DMS53 (cell line): ENCODE measurements at regions not wholly inside any gene's neighbourhood (a gene's known extent, or its start where the extent isn't known, plus 50 kb on each side); places are given as distances from the start of the nearest gene placed in this dataset.
A peak's percentile ranks its signal among the peaks of the same experiment; 100 is the strongest.
"Not testable (repeated sequence)": the region's sequence is repeated elsewhere in the genome, so short reads cannot be mapped to it uniquely, and the experiment has no call there.

Source experiments
- DNase-seq: peaks from one replicate; lab custom pipeline; 2025; lab: John Stamatoyannopoulos, UW

DNA sequence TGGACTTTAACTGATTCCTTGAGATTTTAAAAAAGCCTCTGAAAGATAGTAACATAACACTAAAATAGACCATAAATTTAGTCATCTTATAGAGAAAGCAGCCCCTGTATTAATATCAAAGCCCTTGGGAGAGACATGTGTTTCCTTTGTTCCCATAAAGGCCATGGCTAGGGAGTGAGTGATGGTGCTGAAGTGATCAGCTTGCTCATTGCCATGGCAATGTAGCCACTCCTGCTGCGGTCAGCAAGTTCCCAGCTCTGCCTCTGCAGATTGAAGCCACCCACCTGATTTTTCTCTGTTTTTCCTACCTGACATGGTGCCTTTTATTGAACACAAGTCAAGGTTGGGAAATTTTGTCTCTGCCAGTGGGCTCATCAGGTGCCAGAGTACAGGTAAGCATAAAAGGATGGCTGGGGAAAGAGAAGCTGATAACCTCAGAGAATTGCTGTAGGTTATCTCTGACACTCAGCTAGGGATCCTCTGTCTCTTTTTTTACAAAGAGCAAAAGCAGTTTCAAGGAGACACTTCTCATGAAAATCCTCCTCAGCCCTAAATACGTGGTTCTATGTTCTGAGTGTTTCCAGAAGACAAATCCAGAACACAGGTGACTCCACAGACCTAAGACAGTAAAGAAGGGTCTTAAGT, 296.3 kb upstream of the NMUR2 start:
- peak; percentile 5 for DNase-seq

DNA sequence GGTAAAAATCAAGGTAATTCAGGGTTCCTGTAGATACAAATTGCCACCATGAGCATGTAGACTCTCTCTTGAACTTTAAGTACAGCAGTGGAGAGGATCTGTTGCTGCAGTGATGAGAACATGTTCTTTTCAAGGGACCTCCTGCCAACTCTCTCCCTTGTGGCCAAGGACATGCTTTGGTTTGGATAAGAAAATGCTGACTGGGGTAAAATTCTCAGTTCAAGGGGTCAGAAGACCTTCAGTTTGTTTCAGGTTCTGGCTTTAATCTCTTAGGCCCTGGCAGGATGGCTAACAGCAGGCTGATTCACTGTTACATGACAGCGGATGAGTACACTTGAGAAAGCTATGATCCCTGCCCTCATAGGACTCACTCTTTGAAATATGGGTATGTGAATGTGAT, 299.2 kb upstream of the NMUR2 start:
- DNase-seq = no peak

DNA sequence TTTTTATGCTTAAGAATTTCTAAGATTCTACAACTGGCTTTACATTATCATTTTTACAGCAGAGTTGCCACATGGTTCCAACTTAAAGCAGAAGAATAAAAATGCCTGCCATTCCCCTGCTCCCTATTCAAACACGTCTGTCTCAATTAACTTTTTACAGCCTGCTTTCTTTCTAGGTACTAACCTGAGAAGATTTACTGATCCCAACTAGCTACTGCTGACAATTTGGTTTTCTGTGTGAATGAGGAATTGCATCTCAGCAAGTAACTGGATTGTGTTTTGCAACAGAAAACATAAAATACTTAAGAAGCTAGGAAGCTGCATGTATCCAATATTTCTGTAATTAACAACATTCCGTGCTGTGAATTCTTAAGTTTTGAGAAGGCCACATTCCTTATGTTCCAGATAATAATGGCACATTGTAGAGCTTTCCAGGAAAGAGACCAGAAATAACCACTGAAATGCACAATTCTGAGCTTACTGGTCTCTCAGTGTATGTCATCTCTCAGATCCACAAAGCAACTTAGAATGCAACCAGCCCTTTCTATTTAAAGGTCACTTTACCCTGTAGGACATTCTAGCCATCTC, 306.8 kb upstream of the NMUR2 start:
- no peak for DNase-seq

DNA sequence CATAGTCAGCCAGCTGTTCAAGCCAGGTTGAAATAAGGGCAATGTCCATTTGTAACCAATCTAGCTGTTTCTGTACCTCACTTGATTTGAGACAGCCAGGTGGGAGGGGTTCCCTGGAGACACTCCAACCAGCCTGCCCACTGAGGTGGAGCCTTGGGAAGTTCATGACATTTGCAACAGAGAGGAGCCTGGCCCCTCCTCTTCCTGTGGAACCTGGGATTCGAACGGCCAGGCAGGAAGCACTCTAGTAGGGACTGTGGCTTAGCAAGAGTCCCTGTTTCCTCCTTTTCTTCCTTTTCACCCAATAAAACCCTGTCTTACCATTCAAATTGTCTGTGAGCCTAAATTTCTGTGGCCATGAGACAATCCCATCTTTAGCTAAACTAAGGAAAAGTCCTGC, 312.3 kb upstream of the NMUR2 start:
- DNase-seq = no peak

DNA sequence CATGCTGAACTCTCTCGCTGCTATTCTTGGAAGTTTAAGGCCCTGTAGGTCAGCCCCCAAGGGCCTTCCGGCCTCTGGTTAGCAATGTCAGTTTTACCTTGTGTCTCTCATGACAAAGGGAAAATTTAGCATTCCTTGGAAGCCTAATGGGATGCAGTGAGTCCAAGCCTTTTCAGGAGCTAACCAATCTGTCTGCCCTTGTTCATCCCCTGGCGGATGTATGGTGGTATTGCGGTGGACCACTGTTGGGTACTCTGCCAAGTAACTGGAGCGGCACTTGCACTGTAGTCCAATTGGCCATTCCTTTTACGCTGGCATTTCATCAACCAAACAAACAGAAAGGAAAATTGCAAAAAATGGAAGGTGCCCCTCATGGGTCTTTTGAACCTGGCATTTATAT, 318.4 kb upstream of the NMUR2 start:
- no peak for DNase-seq

DNA sequence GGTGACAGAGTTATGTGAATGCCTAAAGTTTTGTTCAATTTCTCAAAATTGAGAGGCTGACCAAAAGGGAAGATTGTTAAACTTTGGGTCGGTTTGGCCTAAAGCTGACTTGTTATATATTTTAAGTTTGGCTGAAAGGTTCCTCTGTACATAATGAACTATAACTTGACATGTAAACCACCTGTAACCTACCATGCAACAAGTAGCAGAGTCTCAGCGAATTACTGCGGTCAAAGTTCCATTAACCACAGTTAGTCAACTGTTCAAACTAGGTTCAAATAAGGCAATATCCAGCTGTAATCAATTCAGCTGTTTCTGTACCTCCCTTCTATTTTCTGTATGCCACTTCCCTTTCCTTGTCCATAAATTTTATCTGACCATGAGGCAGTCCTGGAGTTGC, 325.1 kb upstream of the NMUR2 start:
- no peak for DNase-seq

DNA sequence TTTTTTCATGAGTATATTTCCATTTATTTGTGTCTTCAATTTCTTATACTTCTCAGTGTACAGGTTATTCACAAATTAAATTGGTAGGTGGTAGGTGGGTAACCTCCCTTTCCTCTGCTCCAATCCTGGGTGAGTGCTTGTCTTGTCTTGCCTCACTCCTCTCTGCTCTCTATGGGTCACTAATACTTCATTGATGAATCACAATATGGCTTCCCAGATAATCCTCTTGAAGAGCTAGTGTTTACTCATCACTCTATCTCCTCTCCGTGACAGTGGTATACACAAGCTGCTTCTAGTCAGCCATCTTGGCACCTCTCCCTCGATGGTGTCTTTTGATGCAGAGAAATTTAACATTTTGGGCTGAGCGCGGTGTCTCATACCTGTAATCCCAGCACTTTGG, 331.8 kb upstream of the NMUR2 start:
- peak; percentile 80 for DNase-seq

DNA sequence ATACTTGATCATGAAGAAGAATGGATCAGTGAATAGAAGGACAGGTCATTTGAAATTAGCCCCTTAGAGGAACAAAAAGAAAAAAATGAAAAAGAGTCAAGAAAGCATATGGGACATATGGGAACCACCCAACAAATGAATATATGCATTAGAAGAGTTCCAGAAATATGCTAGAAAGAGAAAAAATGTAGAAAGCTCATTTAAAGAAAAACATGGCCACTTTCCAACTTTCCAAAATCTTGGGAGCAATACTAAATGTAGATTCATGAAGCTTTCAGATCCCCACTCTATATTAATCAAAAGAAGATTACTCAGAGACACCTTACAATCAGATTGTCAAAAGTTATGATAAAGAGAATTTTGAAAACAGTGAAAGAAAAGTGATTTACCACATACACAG, 334.8 kb upstream of the NMUR2 start:
- DNase-seq = no peak

DNA sequence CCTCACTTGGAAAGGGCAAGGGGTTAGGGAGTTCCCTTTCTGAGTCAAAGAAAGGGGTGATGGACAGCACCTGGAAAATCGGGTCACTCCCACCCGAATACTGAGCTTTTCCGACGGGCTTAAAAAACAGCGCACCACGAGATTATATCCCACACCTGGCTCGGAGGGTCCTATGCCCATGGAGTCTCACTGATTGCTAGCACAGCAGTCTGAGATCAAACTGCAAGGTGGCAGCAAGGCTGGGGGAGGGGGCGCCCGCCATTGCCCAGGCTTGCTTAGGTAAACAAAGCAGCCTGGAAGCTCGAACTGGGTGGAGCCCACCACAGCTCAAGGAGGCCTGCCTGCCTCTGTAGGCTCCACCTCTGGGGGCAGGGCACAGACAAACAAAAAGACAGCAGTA, 336.0 kb upstream of the NMUR2 start:
- not testable (repeated sequence) for DNase-seq

DNA sequence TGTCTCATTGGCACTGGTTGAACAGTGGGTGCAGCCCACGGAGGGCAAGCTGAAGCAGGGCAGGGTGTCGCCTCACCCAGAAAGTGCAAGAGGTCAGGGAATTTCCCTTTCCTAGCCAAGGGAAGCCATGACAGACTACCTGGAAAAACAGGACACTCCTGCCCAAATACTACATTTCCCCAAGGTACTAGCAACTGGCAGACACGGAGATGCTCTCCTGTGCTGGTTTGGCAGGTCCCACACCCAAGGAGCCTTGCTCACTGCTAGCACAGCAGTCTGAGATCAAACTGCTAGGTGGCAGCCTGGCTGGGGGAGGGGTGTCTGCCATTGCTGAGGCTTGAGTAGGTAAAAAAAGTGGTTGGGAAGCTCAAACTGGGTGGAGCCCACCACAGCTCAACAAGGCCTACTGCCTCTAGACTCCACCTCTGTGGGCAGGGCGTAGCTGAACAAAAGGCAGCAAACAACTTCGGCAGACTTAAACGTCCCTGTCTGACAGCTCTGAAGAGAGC, 382.7 kb upstream of the NMUR2 start:
- not testable (repeated sequence) for DNase-seq

DNA sequence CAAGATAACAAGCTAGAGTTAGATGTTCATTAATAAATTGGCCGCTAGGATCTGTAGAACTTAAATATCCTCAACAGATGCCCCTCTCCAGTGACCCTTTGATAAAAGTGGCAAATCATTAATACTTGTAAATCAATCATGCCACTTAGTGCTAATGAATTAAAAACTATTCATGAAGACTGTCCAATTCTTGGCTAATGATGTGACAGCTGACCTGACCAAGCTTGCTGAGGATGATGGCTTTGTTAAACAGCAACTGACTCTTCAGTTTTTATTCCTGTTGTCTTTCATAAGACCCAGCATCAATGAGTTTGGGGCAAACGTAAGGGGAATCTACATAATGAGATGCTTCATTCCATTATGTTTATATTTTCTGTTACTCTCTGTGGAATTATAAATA, 396.8 kb upstream of the NMUR2 start:
- DNase-seq = no peak

DNA sequence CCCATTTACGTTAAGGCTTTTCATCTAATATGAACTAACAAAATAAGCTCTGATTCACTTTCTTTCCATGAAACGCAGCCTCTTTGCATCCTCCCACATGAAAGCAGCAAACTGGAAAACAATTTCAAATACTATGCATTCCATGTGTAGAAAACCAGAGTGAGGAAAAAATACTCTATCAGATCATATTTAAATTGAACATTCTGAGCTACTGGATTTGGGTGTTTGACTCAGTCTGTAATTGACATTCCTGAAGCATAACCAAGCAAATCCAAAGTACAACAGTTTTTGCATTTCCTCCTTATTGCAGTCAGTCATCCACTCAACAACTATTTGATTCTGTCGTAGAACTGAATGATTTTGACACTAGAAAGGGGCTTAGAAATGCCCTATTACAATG, 399.1 kb upstream of the NMUR2 start:
- no peak for DNase-seq

DNA sequence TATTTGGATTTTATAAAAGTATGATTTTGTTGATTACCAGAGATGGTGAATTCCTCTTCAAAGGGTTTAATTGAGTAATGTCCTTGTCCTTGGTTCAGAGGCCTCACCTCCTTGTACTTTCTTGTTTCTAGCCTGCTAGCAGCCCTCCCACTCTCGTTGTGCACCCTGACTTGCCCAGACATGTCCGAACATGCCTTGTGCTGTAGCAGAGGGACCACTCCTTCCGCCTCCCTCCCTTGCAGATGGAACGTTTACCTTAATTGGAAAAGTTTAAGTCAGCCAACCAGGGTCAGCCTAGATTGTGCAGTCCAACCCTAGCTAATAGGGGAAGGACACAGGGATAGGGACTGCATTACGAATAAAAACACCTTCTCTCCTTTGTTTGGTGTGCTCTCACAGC, 406.9 kb upstream of the NMUR2 start:
- no peak for DNase-seq

DNA sequence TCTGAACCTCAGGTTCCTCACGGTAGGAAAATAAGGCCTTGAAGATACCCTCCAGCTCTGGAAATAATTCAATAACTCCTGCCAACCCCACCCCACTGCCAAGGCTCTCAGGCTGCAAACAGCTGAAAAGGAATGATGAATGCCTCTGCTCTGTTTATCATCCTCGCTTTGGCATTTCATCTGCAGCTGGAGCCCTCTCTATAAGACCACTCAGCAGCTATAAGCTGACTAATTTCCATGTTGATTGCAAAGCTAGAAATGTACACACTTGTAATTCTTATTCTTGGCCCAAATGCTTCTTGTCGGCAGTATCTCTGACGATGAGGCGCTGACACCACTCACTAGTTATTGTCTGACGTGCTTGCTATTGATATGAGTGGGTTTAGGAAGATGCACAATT, 408.4 kb upstream of the NMUR2 start:
- no peak for DNase-seq

DNA sequence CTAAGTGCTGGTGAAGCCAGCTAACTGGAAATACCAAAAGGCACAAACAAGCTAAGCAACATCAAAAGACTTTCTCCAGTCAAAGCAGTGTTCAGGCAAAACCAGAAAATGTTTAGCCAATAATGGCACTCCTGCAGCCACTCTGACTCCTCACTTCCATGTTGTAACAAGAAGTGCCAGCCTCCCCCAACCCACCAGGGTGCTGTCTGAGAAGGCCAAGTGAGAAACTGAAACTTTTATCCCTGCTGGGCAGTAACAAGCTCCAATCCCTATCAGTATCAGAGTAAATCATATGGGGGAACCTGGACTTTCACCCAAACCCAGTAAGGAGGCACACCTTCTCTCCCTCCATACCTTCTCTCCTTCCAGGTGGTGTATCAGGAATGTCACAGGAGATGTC, 414.8 kb upstream of the NMUR2 start:
- DNase-seq = no peak

DNA sequence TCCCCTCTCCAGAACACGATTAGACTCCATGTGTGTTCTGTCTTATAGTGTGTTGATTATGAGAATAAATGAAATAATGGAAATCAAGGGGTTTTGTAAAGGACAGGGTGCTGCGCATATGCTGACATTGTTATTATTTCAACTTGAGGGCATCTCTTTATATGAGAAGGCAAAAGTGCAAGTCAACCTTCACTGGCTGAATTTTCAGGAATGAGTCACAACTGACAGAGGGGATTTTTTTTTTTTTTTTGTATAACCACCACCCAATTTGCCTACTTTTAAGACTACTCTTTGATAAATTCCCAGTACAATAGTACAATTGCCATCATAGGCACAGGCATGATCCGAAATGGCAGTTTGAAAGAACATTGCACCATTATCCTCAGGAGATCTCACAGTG, 419.2 kb upstream of the NMUR2 start:
- no peak for DNase-seq

DNA sequence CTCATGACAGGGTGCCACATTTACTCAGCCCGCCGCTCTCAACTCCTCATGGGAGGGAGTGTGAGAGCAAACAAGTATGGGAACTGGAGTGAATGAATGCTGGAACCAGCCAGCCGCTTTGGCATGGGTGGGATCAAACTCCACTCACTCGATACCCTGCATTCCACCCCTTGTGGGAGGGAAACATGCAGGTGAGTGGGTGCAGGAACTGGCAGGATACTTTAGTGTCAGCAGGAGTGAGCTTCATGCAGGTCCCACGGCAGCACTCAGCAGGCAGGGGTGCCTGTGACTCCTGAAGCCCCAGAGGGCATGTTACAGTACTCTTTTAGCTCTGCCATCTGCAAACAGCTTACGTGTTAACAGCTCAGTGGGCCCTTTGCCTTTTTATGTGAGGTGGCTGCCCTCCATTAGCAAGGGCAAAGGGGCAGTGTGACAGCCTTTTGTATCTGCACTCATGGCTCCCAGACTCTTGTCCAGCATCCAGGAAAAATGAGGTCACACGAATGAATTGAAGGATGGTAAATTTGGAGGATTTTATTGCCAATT, 433.2 kb upstream of the NMUR2 start:
- no peak for DNase-seq

DNA sequence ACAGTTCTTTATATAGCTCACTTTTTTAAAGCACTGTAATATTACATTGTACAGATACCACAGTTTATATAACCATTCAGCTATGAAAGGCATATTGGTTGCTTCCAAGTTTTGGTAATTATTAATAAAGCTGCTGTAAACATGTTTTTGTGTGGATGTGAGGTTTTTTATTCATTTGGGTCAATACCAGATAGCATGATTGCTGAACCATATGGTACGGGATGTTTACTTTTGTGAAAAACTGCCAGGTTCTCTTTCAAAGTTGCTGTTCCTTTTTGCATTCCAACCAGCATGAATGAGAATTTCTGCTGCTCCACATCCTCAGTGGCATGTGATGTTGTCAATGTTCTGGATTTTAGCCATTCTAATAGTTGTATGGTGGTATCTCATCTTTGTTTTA, 439.6 kb upstream of the NMUR2 start:
- no peak for DNase-seq

DNA sequence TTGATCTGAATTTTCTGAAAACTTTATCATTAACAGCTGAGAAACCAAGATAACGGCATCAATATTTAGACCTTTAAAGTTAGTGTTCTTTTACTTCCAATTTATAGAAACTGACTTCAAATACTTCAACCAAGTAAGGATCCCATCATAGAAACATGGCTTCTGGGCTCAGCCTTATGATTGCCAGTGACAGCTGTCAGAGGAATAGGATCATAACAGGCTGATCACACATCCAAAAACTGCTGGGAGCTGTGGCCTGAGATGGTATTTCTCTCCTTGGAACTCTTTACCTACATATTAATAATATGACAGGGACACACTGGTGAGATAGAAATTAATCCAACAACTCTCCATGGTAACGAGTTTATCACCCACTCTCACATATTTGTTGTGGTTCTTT, 448.3 kb upstream of the NMUR2 start:
- no peak for DNase-seq

DNA sequence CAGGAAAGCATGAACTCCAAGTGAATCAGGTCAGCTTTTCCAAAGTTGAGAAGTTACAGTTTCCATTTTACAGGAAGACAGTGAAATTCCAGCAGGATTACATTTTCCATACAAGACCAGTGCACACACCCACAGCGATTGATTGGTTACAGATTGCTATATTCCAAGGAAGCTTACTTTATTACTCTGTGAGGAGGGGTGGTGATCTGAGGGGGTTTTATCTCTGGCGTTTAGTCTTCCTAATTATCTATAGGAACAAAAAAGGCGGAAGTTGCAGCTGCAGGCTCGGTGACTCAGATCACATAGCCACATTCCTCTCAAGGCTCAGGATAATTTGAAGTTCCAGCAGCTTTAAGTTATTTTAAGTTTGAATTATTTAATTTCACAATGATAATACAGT, 450.4 kb upstream of the NMUR2 start:
- DNase-seq = no peak

DNA sequence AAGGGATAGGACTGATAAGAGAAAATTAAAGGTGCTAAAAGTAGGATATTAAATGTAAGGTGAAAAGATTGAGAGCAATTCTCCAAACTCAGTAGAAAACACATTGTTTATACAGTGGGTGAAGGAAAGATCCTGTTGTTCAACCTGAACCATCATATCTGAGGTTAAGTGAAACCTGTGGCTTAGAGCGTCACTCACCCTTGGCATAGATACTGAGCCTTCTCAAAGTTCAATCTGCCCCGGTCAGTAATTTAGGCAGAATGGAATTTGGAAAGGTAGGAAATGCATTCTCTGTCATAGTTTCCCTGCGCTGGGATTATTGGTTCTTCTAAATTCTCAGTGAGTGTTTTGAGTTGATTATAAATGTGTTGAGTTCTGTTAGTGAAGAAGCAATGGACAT, 456.2 kb upstream of the NMUR2 start:
- DNase-seq = no peak

DNA sequence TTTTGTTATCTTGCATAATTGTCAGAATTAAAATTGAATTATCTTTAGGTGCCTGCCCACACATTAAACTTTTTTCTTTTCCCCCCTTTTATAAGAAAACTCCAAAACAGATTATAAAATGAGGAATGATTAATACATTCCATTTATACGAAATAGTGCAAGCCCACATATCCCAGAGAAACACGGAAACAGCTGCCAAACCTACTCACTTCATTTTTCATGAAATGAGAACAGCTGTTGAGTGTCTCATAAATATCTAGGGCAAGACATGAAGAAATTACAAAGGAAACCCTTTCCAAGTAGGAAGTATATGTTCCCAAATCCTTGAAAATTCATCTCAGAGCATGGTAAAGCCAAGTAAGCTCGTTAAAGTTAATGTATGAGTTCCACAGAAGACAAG, 459.4 kb upstream of the NMUR2 start:
- DNase-seq = no peak

DNA sequence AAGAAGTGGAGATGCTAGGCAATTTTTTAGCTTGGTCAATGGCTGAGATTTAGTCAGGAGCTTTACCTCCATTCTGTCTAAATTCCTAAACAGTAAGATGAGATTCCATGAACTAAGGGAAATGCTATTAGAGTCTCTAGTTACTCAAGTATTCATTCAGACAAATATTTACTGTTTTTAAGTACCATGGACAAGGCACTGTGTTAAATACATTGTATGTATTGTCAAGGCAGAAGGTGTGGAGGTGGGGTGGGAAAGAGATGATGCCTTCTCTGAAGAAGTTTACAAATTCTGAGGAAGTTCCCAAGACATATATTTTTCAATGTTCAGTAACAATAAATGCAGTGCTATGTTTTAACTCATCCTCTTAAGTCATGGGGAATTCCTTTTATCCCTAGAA, 459.9 kb upstream of the NMUR2 start:
- peak; percentile 35 for DNase-seq

DNA sequence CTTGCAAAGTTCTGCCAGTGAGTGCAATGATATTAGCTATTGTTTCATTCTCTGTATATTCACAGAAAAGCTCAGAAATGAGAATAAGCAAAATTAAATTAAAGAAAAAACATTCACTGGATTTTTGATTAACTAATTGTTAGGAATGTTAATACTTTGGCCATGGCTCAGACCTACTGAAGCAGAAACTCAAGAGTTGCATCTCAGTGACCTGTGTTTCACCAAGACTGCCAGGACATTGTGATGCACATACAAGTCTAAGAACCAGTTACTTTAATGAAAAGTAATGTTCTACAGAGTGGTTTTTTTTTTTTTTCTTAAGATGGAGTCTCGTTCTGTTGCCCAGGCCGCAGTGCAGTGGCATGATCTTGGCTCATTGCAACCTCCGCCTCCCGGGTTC, 464.9 kb upstream of the NMUR2 start:
- DNase-seq = no peak
